GM19468 (cell line): ENCODE measurements at regions not wholly inside any gene's neighbourhood (a gene's known extent, or its start where the extent isn't known, plus 50 kb on each side); places are given as distances from the start of the nearest gene placed in this dataset.
"Not testable (repeated sequence)": the region's sequence is repeated elsewhere in the genome, so short reads cannot be mapped to it uniquely, and the experiment has no call there.

Experiments
- ATAC-seq: cut with Tn5 transposase; IDR thresholded peaks from one replicate; pipeline ENCODE4 v1.9.1; 2021; ENCODE audit warnings: mild to moderate bottlenecking, moderate library complexity, moderate number of reproducible peaks; ENCODE audit not compliant: unreplicated experiment; ENCODE audit errors: extremely low read depth

- no peak for ATAC-seq
Observed at GRCh38 chr11:37336401-37336800, 738.4 kb upstream of the RAG2 start.

GRCh38 chr11:37333345-37333744 lies 735.3 kb upstream of the RAG2 start:
- no peak for ATAC-seq

- ATAC-seq = no peak
Observed at GRCh38 chr11:37323843-37324242, 725.8 kb upstream of the RAG2 start.

DNA sequence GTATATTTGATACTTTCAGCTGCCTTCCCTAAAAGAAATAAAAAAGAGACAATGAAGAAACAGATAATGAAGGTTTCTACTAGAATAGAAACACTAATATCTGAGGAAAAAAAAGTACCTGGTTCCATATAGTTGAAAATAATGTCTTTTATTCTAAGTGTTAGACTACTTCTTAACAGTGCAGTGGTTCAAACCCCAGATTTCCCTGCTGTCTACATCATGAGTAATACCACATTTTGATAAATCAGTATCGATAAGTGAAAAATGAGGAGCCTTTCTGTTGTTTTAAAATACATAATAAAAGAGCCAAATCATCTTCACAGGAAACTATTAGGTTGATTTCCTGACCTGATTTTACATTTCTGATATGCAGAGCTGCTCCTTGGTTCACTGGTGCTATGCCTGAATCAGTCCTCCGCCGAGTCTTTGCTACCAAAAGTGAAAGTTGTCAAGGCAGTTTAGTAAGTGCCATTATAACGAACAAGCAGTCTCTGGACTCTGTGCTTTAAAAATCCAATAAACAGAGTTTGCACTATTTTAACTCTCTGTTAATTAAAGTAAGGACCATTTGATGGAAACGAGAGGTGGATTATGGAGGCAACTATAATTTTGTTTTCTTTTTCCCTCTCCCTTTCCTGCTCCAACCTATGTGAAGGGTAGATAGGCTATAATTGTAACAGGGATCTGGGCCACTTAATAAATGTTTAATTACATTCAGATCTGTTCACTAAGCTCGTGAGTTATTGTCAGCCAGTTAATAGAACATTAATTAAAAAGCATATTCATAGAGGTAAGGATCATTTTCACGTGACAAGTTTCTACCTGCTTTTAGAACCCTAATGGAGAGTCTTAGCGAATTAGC lies 724.5 kb upstream of the RAG2 start:
- ATAC-seq = no peak

DNA sequence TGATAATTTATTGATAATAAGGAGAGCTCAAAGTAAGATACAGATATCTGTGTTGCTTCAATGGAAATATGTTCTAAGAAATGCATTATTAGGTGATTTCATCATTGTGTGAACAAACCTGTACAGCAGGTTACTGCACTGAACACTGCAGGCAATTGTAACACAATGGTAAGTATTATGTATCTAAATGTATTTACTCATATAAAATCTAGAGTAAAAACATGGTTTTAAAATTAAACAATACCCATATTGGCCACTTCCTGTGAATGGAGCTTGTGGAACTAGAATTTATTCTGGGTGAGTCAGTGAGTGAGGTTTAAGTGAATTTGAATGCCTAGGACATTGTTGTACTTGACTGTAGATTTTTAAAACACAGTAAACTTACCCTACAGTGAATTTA lies 722.9 kb upstream of the RAG2 start:
- no peak for ATAC-seq

- ATAC-seq = no peak
Observed at GRCh38 chr11:37317803-37318202, 719.8 kb upstream of the RAG2 start.

GRCh38 chr11:37313266-37313665 lies 715.2 kb upstream of the RAG2 start:
- no peak for ATAC-seq

DNA sequence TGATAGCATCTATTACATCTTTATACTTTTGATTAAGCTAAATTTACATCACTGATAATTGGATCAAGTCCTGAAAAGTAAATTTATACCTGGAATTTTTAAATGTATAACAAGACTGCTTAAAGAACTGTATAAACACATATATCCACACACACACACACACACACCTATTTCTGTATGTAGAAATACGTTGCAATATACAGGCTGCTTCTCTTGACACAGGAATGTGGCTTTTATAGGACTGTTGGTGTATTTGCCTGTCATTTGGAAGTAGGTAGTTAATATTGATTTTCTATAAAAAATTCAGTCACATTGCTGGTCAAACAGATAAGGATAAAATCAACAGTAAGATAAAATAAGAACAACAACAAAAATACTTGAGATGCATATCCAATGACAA lies 708.5 kb upstream of the RAG2 start:
- no peak for ATAC-seq

DNA sequence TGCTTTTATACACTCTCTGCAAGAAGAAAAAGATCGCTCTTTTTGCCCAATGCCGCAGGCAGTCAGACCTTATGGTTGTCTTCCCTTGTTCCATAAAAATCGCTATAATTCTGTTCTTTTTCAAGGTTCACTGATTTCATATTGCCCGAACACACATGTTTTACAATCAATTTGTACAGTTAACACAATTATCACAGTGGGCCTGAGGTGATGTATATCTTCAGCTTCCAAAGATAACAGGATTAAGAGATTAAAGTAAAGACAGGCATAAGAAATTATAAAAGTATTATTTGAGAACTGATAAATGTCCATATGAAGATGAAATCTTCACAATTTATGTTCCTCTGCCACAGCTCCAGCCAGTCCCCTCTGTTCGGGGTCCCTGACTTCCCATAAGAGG lies 703.4 kb upstream of the RAG2 start:
- ATAC-seq = not testable (repeated sequence)

GRCh38 chr11:37298173-37298572 lies 700.1 kb upstream of the RAG2 start:
- no peak for ATAC-seq

DNA sequence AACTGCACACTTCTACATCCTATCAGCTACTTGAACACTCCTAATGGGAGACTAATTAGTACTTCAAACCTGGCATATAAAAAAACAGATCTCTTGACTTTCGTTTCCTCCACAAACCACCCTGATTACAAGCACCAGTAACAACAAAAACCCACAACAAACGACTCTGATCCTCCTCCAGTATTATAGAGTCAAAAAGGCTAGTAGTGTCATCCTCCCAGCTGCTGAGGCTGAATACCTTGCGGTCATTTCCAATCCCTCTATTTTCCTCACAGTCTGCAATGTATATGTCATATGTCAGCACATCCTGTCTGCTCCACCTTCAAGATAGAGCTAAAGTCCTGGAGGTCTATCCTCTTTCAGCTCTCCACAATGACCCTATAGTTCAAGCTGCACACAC lies 688.9 kb upstream of the RAG2 start:
- ATAC-seq = no peak

DNA sequence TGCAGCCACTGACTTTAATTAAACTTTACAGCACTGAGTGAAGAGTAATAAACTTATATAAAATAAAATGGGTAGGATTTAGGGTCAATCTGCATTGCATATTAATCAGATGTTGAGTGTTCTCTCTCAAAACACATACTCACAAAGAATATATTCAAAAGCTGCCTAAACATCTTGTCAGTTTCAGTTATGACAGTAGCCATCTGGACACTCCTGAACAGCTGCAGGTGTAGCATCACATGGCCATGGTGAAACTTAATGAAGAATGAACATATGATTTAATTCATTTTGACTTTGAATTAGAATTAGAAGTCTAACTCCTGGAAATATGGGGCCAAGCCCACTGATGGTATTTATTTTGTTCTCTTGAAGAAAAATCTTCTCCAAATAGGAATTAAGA lies 684.3 kb upstream of the RAG2 start:
- ATAC-seq = no peak

- ATAC-seq = no peak
Observed at GRCh38 chr11:37280200-37280599, 682.2 kb upstream of the RAG2 start.

- ATAC-seq = no peak
Observed at GRCh38 chr11:37277896-37278465, 679.9 kb upstream of the RAG2 start.

- ATAC-seq = no peak
Observed at GRCh38 chr11:37264783-37265182, 666.7 kb upstream of the RAG2 start.

DNA sequence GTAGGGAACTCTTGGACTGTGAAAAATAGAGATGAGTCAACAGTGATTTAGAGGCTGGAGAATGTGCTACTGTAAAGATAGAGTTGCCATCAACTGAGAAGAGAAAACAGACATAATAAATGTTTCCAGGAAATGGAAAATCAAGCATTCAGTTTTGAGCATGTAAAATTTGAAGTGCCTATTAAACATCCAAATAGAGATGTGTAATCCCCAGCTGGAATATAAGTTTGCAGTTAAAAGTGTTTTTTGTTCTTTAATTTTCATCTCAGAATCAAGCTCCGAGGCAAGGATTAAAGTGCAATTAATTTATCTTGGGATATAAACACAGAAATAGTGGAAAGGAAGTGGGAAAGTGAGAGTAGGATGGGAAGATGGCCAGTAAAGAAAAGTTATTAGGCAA lies 666.0 kb upstream of the RAG2 start:
- ATAC-seq = no peak

GRCh38 chr11:37263467-37263866 lies 665.4 kb upstream of the RAG2 start:
- not testable (repeated sequence) for ATAC-seq

GRCh38 chr11:37259734-37260133 lies 661.7 kb upstream of the RAG2 start:
- no peak for ATAC-seq

- no peak for ATAC-seq
Observed at GRCh38 chr11:37248145-37248544, 650.1 kb upstream of the RAG2 start.

DNA sequence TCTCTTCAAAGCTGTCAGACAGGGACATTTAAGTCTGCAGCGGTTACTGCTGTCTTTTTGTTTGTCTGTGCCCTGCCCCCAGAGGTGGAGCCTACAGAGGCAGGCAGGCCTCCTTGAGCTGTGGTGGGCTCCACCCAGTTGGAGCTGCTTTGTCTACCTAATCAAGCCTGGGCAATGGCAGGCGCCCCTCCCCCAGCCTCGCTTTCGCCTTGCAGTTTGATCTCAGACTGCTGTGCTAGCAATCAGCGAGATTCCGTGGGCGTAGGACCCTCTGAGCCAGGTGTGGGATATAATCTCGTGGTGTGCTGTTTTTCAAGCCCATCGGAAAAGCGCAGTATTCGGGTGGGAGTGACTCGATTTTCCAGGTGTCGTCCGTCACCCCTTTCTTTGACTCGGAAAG lies 648.1 kb upstream of the RAG2 start:
- ATAC-seq = not testable (repeated sequence)

DNA sequence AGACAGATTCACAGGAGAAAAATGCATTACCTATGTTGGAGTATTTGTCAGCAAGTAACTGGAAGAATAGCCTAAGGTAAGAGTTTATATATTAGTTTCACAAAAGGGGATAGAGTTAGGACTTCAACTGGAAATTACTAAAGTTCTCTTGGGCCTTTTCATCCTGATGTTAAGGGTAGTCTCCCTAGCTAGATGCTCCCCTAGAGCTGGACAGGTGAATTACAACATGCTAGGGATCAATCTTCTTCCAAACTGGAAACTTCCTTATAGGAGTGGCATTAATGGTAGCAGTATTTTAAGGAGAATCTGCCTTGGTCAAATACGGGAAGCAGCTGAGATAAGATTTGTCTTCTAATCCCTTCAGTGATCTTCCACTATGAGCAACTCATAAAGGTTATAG lies 632.8 kb upstream of the RAG2 start:
- ATAC-seq = no peak

GRCh38 chr11:37223962-37224361 lies 625.9 kb upstream of the RAG2 start:
- no peak for ATAC-seq
